ACHN (cell line): ENCODE measurements at regions not wholly inside any gene's neighbourhood (a gene's known extent, or its start where the extent isn't known, plus 50 kb on each side); places are given as distances from the start of the nearest gene placed in this dataset.

Experiments
- DNase-seq: peaks from one replicate; pipeline ENCODE4 v3.0.0-alpha.2; 2015
- in situ Hi-C: cut with HindIII; loops from 2 replicates; pipeline ENCODE4 v1.10.0; 2017; ENCODE audit warnings: low sequenced_read_pairs, low pct_ligation_motif_present, low pct_unique_long_range_greater_than_20kb

GRCh38 chr4:100287534-100287933, 97.3 kb upstream of the DDIT4L start:
- no peak for DNase-seq
- in situ Hi-C loops: no loop called here

- DNase-seq: no peak
Measured at GRCh38 chr4:100286636-100287035, 96.4 kb upstream of the DDIT4L start.

GRCh38 chr4:100285121-100285520, 94.9 kb upstream of the DDIT4L start:
- in situ Hi-C loops: no loop called here
- no peak for DNase-seq

More at GRCh38 chr4:100286636-100287035, 96.4 kb upstream of the DDIT4L start:
- in situ Hi-C loops: no loop called here

GRCh38 chr4:100284129-100284880, 94.0 kb upstream of the DDIT4L start:
- in situ Hi-C loops: no loop called here
- DNase-seq: no peak

GRCh38 chr4:100280807-100281206, 90.5 kb upstream of the DDIT4L start:
- DNase-seq: no peak
- in situ Hi-C loops: no loop called here

GRCh38 chr4:100278567-100278966, 88.3 kb upstream of the DDIT4L start:
- in situ Hi-C loops: no loop called here

GRCh38 chr4:100269446-100269845, 79.2 kb upstream of the DDIT4L start:
- no peak for DNase-seq
- in situ Hi-C loops: no loop called here

More at GRCh38 chr4:100278567-100278966, 88.3 kb upstream of the DDIT4L start:
- no peak for DNase-seq

GRCh38 chr4:100268789-100269188, 78.5 kb upstream of the DDIT4L start:
- in situ Hi-C loops: no loop called here
- no peak for DNase-seq

GRCh38 chr4:100261346-100261745, 71.1 kb upstream of the DDIT4L start:
- in situ Hi-C loops: no loop called here

GRCh38 chr4:100258675-100259074, 68.4 kb upstream of the DDIT4L start:
- no peak for DNase-seq
- in situ Hi-C loops: no loop called here

More at GRCh38 chr4:100261346-100261745, 71.1 kb upstream of the DDIT4L start:
- no peak for DNase-seq

GRCh38 chr4:100257567-100257966, 67.3 kb upstream of the DDIT4L start:
- in situ Hi-C loops: no loop called here
- no peak for DNase-seq

- in situ Hi-C loops: no loop called here
- DNase-seq: no peak
Measured at GRCh38 chr4:100254237-100254636, 64.0 kb upstream of the DDIT4L start.

GRCh38 chr4:100248476-100248875, 58.2 kb upstream of the DDIT4L start:
- no peak for DNase-seq
- in situ Hi-C loops: no loop called here

- in situ Hi-C loops: no loop called here
- DNase-seq: no peak
Measured at GRCh38 chr4:100246697-100247096, 56.4 kb upstream of the DDIT4L start.

- no peak for DNase-seq
- in situ Hi-C loops: no loop called here
Measured at GRCh38 chr4:100244347-100244746, 54.1 kb upstream of the DDIT4L start.
